NOMO-1 treated with dmso at 0.1 percent for 144 hours (cell line): ENCODE measurements at regions not wholly inside any gene's neighbourhood (a gene's known extent, or its start where the extent isn't known, plus 50 kb on each side); places are given as distances from the start of the nearest gene placed in this dataset.

Experiments
- DNase-seq: peaks from one replicate; lab custom pipeline; 2025; ENCODE audit not compliant: unreplicated experiment; lab: John Stamatoyannopoulos, UW

DNA sequence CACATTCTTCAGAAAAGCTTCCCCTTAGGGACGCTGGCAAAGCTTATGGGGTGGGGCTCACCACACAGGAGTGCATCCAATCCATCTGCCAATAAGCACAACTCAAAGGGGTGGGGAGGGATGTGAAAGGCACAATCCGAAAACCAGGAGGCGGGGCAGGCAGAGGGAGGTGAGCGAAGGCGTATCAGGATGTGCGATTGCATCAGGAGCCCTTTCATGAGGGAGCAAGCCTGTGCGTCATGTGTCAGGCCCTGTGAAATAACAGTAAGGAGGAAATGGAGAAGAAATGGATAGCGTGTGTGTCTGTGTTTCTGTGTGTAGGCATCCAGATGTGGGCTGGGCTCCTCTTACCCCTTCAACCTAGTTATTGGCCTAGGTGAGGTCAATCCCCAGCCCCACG lies 382.4 kb upstream of the CDH4 start:
- no peak for DNase-seq

DNA sequence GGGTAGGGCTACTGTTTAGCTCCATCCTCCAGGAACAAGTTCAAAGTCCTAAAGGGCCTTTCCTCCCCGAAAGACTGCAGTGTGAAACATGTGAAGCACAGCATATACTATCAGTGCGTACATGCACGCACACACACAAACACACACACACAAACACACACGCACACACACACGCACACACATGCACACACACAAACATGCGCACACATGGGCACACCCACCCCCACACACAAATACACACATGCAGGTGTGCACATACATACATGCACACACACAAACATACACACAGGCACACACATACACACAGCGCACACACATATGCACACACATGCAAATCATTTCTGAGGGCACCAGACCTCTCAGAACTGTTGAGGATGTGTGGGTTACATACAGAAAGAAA lies 382.0 kb upstream of the CDH4 start:
- DNase-seq = no peak

DNA sequence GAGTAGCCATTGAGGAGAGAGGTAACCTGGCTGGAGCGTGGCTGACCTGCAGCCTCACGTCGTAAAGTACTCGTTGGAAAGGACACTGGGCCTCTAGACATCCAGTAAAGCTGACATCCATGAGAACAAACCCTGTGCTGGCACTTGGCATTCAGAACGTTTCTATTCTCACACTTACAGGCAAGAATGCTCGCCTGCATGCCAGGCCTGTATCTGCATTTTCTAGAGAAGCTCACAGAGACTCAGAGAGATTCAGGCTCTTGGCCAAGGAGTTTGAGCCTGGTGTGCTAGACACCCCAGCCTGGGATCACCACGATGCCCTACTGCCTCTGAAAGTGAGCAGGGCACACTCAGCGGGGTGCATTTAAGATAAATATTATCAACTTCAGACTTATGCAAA lies 379.8 kb upstream of the CDH4 start:
- DNase-seq = no peak

DNA sequence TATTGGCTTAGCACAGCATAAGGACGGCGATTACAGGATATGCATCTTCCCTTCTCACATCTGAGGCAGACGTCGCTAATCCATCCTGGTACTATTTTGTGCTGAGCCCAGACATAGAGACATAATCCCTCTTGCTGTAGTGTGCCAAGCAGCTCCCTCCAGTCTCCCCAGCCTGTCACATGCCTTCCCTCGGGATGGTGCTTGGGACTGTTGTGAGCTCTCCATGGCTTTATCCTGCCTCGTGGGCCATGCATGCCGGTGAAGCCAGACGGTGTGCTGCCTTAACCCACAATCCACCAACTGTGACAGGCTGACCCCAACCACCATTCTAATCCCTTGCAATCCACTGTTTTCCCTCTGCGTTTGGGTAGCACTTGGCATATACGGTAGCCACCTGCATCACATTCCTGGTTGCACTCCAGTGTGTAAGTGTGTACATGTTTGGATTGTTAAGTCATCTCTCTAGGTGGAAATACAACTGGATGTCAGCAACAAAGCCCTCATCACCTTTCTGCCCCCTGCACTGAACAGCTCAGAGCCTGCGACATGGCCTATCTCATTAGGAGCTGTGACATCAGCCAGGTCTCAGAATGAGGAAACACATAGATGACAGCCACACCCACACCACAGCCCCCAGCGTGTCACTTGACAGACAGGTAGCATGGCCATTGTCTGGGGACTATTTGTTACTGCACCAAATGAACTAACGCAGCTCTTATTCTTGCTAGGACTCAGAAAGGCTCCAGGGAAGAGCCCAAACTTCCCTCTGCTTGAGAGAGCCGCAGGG lies 374.8 kb upstream of the CDH4 start:
- DNase-seq = no peak

DNA sequence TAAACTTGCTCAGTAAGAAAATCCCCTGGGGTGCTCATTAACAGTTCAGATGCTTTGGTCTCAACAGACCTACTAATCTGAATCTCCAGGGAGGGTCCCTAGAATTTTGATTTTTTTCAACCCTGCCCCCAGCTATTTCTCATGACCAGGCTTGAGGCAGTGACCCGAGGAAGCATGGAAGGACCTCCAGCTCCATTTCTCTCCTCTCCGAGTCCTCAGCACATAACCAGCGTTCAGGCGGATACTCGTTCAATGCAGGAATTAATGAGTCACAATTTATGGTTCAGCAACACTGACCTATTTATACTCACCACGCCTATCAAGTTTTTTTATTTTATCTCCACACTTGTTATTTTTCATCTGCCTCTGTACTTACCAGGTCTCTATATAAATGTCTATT lies 369.2 kb upstream of the CDH4 start:
- no peak for DNase-seq

DNA sequence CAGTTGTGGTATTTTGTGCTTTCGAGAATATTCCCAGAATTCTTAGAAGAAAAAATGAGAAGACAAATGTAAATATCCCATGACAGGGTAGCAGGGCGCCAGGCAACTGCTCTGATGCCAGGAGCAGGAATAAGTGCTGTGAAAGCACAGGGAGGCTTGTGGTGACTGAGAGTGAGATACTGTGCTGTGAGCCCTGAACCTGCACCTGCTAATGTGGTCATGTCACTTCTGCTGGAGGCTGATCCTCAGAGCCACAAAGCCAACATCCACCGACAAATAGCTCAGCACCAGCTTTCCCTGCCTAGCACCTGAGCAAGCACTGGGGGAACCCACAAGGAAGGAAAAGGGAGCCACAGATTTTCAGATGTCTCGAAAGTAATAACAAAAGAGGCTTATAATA lies 368.6 kb upstream of the CDH4 start:
- DNase-seq = no peak

DNA sequence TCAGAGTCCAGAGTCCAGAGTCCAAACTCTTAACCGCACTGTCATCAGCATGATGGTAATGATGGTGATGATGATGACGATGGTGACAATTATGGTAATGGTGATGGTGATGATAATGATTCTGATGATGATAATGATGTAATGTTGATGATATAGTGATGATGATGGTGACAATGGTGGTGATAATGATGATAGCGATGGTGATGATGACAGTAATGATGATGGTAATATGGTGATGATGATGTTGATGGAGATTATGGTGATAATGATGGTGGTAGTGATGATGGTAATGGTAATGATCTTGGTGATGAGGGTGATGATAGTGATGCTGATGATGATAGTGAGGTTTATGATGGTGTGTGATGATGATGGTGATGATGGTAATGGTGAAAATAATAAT lies 367.8 kb upstream of the CDH4 start:
- no peak for DNase-seq

DNA sequence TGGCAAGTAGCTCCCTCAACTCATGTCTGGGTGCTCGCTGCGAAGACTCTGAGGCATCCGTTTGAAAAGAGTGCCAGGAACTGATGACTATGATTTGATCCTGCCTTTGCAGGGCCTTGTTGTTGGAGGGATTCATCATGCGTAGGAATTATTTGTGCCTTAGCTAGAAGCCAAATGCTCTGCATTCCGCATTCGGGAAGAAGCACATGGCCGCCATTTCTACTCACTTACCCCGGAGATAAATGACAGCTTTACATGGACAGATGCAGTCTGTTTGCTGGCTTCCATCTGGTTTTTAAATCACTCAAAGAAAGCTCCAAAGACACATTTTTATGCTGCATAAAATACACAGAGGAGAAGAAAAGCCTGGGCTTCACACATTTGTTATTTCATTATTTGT lies 363.3 kb upstream of the CDH4 start:
- DNase-seq = no peak

DNA sequence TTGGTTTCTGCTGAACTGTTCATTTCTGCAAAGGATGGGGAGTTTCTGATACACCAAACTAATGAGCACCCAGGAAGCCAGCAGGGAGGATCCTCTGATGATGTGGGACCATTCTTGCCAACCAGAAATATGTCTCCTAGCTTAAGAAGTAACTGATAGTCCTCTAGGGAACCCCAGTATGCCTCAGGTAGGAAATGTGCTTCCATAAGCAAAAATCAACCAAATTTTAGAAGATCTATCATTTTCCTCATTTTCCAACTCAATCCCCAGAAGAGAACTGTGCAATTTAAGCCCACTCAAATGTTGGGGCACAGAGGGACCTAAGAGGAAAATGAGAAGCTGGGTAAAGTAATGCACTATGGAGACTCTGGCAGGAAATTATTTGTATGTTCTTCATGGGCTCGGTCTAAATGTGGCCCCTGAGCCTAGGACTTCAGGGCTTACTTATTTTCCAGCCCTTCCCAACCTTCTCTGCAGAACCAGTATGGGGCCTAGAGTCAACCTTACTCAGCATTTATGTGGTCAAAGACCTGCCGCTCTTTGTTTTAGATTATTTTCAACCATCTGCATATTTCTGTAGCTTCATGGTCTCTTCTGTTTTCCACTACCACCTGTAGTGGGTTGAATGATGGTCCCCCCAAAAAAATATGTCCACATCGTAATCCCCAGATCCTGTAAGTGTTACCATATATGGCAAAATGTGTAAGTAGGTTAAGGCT lies 359.8 kb upstream of the CDH4 start:
- no peak for DNase-seq

DNA sequence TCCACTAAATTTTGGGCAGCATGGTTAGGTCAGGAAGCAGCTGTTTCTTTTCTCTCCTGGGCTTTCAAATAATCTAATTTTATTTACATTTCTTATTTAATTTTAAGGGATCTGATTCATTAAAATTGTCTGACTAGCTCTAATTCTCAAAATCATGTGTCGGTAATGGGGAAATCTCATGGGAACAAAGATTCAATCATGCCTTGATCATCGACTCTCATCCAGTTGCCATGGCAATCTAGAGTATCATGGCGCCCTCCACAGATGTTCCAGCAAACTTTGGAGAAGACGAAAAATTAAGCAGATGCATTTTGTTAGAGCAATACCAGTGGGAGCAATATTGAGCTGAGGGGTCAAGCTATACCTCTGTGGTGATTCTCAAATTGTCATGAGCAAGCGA lies 358.0 kb upstream of the CDH4 start:
- DNase-seq = no peak

DNA sequence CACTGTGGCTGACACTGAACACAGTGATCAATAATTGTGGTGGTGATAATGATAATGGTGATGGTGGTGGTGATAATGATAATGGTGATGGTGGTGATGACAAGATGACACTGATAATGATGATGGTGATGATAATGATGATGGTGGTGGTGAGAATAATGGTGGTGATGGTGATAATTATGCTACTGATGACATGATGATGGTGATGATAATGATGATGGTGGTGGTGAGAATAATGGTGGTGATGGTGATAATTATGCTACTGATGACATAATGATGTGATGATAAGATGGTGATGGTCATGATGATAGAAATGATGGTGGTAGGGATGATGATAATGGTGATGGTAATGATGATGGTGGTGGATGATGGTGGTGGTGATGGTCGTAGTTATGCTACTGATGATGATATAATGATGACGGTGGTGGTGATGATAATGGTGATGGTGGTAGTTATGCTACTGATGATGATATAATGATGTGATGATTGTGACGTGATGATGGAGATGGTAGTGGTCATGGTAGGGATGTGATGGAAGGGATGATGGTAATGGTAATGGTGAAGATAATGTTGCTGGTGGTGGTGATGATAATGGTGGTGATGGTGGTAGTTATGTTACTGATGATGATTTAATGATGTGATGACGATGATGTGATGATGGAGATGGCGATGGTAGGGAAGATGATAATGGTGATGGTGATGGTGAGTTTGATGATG lies 356.5 kb upstream of the CDH4 start:
- no peak for DNase-seq

DNA sequence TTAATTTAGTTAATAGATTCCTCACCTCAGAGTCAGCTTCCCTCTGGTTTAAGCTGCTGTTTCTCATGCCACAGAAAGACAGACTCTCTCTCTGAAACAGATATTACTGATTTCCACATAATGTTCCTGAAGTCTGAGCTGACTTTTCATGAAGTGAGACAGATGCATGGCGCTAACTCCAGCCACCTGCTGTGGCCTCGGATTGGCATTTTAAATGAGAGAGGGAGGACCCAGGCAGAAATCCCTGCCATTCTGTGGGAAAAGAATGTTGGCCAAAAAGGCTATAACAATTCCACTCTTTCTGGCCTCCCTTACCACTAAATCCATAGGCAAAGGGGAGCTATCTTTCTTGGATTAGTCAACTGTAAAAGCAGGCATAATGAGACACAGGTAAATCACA lies 354.1 kb upstream of the CDH4 start:
- no peak for DNase-seq

DNA sequence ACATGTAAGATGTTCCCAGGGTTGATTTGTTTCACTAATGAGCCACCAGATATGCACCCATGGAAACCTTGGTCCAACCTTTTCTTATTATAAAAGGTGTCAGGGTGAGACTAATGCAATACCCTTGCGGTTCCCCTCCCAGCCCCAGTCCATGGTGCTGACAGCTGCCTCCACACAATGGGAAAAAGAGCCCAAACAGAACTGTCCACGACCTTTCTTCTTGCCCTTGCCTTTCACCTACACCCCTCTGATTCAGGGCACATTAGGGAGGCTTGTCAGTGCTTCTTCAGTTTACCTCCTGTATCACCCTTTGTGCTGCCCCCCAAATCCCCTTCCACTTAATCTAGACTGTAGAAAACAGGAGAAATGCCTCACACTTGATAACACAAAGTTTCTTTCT lies 352.7 kb upstream of the CDH4 start:
- no peak for DNase-seq

DNA sequence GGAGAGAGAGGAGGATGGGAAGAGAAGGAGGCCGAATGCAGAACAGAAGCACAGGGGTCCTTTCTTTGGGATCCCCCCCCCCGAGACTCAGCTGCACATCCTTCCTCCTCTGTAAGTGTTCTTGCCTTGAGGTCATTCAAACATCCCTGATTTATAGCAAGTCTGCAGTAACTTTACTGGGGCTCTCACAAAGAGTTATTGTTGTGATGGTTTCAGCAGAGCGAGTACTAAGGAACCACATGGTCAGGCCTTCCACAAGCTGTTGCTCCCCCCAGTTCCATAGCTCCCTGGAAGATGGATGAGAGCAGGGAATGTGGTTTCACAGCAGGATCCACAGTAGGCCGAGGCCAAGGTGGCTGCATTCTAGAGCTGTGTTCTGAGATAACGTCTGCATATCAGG lies 351.4 kb upstream of the CDH4 start:
- no peak for DNase-seq

DNA sequence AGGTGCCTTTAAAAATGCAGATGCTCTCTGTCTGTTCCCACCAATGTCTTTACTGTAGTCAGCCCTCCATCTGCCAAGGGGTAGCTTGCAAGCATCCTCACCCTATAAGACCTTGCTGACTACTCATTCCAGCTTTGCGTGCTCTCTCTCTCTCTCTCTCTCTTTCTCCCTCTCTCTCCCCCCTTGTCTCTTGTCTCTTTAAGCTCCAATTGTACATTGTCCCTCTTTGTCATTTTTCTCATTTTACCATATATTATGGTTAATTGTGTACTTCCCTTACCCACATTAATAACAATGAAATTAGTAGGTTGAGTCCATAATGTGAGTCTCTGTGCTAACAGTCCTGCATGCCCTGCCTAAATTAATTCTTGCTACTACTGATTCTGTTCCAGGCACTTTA lies 350.2 kb upstream of the CDH4 start:
- DNase-seq = no peak

DNA sequence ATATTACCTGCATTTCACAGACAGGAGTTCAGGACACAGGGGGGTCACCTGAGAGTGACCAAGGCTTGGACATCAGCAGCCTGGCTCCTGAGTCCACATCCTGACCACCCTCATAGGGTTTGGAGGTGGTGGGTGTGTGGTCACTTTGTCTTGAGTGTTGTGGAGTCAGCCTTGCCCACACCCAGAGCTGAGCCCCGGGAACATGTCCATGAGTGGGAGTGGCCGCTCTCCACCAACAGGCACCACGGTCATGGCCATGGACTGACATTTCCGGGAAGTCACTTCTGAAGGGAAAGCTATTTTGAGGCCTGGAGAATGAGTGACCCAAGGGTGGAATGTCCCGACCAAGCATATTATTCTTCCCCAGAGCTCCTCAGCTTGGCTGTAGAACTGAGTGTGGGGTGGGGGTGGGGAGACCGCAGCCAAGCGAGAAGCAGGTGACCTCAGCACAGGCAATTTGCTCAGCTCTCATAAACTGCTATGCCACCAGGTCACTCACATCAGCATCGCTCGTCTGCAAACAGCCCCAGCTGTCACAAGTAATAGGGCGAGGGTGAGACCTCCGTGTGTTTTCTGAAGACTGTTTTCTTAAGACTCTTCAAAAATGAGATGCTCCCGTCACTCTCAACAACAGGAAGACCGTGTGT lies 348.6 kb upstream of the CDH4 start:
- no peak for DNase-seq

DNA sequence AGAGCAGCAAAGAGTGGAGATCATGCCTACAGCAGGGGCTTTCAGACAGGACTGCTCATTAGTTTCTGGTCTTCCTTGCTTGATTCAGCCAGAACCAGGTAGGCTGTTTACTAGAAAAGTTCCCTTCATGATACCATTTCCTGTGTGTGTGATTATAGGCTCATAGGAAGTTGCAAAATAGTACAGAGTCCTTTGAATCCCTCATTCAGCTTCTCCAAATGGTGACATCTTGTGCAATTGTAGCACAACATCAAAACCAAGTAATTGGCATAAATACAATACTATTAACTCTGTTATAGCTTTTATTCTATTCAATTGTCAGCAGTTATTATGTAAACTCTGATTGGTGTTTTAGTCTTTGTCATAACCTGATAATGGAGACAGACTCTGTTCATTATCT lies 347.3 kb upstream of the CDH4 start:
- peak; percentile 1 for DNase-seq

DNA sequence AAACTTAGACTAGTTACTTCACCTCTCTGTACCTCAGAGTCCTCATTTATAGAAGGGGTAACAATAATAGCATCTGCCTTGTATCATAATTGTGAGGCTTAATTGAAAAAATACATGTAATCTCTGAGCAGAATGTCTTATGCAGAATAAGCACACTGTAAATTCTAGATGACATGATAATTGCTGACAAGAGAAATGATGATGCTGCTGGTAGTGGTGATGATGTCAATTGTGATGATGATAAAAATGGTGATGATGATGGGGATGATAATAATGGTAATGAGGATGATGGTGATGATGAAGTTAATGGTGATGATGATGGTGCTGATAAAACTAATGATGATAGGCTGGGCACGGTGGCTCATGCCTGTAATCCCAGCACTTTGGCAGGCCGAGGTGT lies 346.1 kb upstream of the CDH4 start:
- no peak for DNase-seq

DNA sequence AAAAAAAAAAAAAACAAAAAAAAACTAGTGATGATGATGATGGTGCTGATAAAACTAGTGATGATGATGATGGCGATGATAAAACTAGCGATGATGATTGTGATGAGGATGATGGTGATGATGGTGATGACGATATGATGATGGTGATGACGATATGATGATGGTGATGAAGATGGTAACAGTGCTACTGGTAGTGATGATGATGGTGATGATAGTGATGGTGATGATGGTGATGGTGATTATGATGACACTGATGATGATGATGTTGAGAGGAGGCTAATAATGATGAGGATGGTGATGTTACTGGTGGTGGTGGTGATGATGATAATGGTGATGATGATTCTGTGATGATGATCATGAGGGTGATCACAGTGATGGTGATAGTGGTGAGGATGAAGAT lies 345.5 kb upstream of the CDH4 start:
- no peak for DNase-seq

DNA sequence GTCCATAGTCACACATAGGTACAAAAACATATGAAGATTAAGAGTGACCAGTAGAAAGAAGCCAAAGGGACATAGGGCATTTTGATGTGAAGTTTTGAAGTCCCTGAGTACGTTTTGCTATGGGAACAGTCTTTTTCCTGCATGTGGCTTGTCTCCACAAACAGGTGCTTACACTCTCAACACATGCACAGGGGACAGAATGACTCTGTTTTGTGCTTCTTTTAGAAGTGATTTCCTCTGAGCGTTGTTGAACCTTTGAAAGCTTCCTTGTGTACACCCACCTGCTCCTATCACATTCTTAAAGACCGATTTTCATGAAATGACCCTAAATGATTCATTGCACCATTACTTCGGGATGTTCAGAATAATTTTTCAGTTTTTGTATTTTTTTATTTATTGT lies 338.8 kb upstream of the CDH4 start:
- DNase-seq = no peak

DNA sequence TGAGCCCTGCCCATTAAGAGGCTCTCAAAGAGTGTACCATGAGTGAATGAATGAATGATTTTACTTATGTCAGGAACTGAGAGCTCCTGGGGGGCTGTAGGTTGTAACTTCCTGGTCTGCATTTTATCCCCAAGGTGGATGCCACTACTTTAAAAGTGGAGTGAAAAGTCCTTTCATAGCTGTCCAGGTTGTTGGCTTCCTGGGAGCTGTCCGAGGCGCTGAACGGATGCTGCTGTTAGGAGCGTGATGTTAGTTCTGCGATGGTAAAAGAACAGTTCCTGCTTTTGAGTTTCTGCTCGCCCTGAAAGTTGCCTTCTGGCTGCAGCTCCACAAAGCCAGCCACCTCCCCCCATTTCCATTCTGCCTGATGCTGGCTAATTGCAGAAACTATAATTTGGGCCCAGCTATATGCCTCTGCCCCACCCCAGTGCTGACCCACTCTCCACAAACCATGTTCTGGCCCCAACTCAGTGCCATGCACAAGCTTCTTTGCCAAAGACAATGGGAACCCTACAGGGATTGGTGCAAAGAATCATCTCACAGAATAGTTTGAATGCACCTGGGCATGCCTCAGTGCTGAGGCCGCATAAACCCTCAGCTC lies 330.9 kb upstream of the CDH4 start:
- DNase-seq = no peak
